ENCODE measurements at regions not wholly inside any gene's neighbourhood (a gene's known extent, or its start where the extent isn't known, plus 50 kb on each side); places are given as distances from the start of the nearest gene placed in this dataset.

DNA sequence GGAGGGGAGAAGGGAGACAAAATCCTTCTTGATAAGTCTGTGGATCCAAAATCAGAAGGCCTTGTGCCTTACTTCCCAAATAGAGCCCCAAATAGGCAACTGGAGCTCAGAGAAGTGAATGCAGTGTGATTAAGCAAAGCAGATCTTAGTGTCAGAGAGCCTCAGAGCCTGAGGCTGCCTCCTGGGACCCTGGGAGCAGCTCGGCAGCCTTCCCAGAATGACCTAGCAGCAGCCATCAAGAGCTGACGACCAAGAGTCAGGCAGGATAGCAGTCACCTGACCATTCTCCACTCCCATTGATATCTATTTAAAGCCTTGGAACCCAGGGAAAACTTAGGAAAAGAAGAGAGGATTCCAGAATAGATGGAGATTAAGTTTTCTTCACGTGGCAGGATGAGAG is 78.0 kb upstream of the SMYD2 start:
- no peak overlapping the region for H3K4me3 ChIP-seq
- no peaks in the 10 kb centered on the region for H3K36me3 ChIP-seq
- TF ChIP-seq, protein P1, sequence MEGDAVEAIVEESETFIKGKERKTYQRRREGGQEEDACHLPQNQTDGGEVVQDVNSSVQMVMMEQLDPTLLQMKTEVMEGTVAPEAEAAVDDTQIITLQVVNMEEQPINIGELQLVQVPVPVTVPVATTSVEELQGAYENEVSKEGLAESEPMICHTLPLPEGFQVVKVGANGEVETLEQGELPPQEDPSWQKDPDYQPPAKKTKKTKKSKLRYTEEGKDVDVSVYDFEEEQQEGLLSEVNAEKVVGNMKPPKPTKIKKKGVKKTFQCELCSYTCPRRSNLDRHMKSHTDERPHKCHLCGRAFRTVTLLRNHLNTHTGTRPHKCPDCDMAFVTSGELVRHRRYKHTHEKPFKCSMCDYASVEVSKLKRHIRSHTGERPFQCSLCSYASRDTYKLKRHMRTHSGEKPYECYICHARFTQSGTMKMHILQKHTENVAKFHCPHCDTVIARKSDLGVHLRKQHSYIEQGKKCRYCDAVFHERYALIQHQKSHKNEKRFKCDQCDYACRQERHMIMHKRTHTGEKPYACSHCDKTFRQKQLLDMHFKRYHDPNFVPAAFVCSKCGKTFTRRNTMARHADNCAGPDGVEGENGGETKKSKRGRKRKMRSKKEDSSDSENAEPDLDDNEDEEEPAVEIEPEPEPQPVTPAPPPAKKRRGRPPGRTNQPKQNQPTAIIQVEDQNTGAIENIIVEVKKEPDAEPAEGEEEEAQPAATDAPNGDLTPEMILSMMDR (IDR thresholded peaks at IDR 0.05), result no peak
- no peak for TF ChIP-seq POLR2A (IDR thresholded peaks at IDR 0.05)
- intact Hi-C loops (cut with DNase I; ENCODE audit: low total_unique reads), result no loop called here
- no peaks in the 10 kb centered on the region for H3K27me3 ChIP-seq
- no peak overlapping the region for H3K27ac ChIP-seq
- DNase-seq, result no peak
- H3K4me1 ChIP-seq, result no peaks in the 10 kb centered on the region
- no peaks in the 10 kb centered on the region for H3K9me3 ChIP-seq

DNA sequence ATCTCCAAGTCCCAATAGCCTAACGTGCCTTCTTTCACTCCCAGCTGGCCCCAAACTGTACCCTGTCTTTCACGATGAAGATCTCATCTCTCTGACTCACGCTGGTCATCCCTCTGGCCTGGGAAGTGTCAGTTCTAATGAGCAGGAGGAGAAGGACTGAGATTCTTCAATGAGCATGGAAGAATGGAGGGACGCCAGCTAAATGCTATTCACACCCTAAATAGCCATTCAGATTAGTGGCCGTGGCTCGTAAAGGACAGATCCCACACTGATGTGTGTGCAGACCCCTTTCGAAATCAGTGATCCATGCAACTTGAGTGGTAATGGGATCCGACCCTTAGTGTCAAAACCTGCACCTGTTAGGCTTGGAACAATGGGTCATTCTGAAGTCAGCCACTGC is 75.9 kb upstream of the SMYD2 start:
- intact Hi-C loops (cut with DNase I; ENCODE audit: low total_unique reads), result no loop called here
- H3K36me3 ChIP-seq, result no peaks in the 10 kb centered on the region
- DNase-seq, result no peak

GRCh38 chr1:214208460-214208859 is 72.5 kb upstream of the SMYD2 start:
- TF ChIP-seq POLR2A (IDR thresholded peaks at IDR 0.05), result no peak
- TF ChIP-seq, protein P1 (IDR thresholded peaks at IDR 0.05), result no peak
- H3K36me3 ChIP-seq, result no peaks in the 10 kb centered on the region

More for the DNA sequence above, 75.9 kb upstream of the SMYD2 start:
- H3K9me3 ChIP-seq, result no peaks in the 10 kb centered on the region
- H3K27me3 ChIP-seq, result no peaks in the 10 kb centered on the region
- no peak overlapping the region for H3K4me3 ChIP-seq
- no peaks in the 10 kb centered on the region for H3K4me1 ChIP-seq
- TF ChIP-seq, protein P1 (IDR thresholded peaks at IDR 0.05), result no peak
- no peak for TF ChIP-seq POLR2A (IDR thresholded peaks at IDR 0.05)
- H3K27ac ChIP-seq, result no peak overlapping the region

DNA sequence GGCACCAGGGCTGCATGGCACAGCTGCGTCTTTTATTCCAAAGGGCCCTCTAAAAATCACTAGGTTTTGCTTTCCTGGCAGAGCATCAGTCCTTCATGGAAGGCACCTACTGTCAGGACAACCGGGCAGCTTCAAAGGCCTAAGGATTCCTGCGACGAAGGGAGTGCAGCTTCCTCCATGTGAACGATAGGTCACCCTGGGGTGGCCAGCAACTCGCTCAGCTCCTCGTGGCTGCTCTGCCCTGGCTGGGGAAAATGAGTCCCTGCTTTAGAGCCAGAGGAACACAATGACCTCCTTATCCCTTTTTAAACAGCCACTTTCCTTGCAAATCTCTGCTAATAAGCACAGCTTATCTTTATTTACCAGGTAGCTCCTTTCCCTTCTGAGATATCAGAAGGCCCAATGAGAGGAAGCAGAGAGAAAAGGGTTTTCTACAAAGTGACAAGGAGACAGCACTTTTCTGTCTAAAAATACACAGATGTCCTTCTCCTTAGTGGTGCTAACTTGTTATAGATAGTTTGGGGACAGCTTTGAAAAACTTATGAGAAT is 71.6 kb upstream of the SMYD2 start:
- TF ChIP-seq POLR2A (IDR thresholded peaks at IDR 0.05), result no peak
- TF ChIP-seq, protein P1 (IDR thresholded peaks at IDR 0.05), result no peak
- Histone ChIP-seq H3K9me3 (no peaks in the 10 kb centered on the region), H3K27ac (no peak overlapping the region), H3K27me3 (no peaks in the 10 kb centered on the region), H3K4me1 (no peaks in the 10 kb centered on the region), H3K4me3 (no peak overlapping the region), H3K36me3 (no peaks in the 10 kb centered on the region)
- intact Hi-C loops (cut with DNase I; ENCODE audit: low total_unique reads), result no loop called here
- no peak for DNase-seq

More at GRCh38 chr1:214208460-214208859, 72.5 kb upstream of the SMYD2 start:
- H3K27ac ChIP-seq, result no peak overlapping the region
- no peaks in the 10 kb centered on the region for H3K4me1 ChIP-seq
- H3K4me3 ChIP-seq, result no peak overlapping the region
- intact Hi-C loops (cut with DNase I; ENCODE audit: low total_unique reads), result no loop called here
- no peak for DNase-seq
- no peaks in the 10 kb centered on the region for H3K27me3 ChIP-seq
- no peaks in the 10 kb centered on the region for H3K9me3 ChIP-seq

DNA sequence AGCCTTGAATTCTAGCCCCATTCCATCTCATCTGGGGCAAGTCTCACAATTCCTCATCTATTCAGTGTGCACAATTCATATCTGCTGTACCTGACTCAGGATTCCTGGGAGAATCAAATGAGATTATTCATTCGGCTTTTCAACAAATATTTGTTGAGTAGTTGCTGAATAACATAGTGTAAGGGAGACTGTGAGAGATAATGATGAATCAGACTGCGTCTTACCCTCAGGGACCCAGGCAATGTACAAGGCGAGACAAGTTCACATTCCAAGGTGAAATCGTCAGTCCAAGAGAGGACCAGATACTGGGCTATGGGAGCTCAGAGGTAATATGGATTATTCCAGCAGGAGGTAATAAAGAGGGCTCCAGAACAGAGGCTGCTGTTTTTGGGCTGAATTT is 67.8 kb upstream of the SMYD2 start:
- Histone ChIP-seq H3K27ac (no peak overlapping the region), H3K4me3 (no peak overlapping the region), H3K4me1 (no peaks in the 10 kb centered on the region), H3K9me3 (no peaks in the 10 kb centered on the region), H3K36me3 (no peaks in the 10 kb centered on the region), H3K27me3 (no peaks in the 10 kb centered on the region)
- DNase-seq, result no peak
- intact Hi-C loops (cut with DNase I; ENCODE audit: low total_unique reads), result no loop called here
- no peak for TF ChIP-seq POLR2A (IDR thresholded peaks at IDR 0.05)
- TF ChIP-seq, protein P1 (IDR thresholded peaks at IDR 0.05), result no peak

Measured in uterus (tissue), 3 donors.